ENCODE measurements at regions not wholly inside any gene's neighbourhood (a gene's known extent, or its start where the extent isn't known, plus 50 kb on each side); places are given as distances from the start of the nearest gene placed in this dataset.

GRCh38 chr2:5544205-5544786, 147.9 kb upstream of the SOX11 start:
- Histone ChIP-seq H3K27ac (no peak overlapping the region), H3K4me3 (ENCODE audit: low read depth, low read length) (no peak overlapping the region), H3K27me3 (replicated peaks) (no peaks in the 10 kb centered on the region), H3K36me3 (replicated peaks) (no peaks in the 10 kb centered on the region)
- in situ Hi-C loops (cut with HindIII; ENCODE audit: low pct_ligation_motif_present, low sequenced_read_pairs): no loop called here
- no peak for TF ChIP-seq CTCF (IDR thresholded peaks at IDR 0.05; ENCODE audit: low read depth, low read length, missing control alignments)
- no peak for DNase-seq

GRCh38 chr2:5546181-5546580, 146.0 kb upstream of the SOX11 start:
- Histone ChIP-seq H3K36me3 (replicated peaks) (no peaks in the 10 kb centered on the region), H3K27ac (no peak overlapping the region), H3K4me3 (ENCODE audit: low read depth, low read length) (no peak overlapping the region), H3K27me3 (replicated peaks) (no peaks in the 10 kb centered on the region)
- DNase-seq: no peak
- no peak for TF ChIP-seq CTCF (IDR thresholded peaks at IDR 0.05; ENCODE audit: low read depth, low read length, missing control alignments)
- in situ Hi-C loops (cut with HindIII; ENCODE audit: low pct_ligation_motif_present, low sequenced_read_pairs): no loop called here

GRCh38 chr2:5548991-5549715, 143.0 kb upstream of the SOX11 start:
- Histone ChIP-seq H3K27ac (no peak overlapping the region), H3K4me3 (ENCODE audit: low read depth, low read length) (no peak overlapping the region), H3K36me3 (replicated peaks) (no peaks in the 10 kb centered on the region), H3K27me3 (replicated peaks) (no peaks in the 10 kb centered on the region)
- peak; percentile 35 for DNase-seq
- no peak for TF ChIP-seq CTCF (IDR thresholded peaks at IDR 0.05; ENCODE audit: low read depth, low read length, missing control alignments)
- in situ Hi-C loops (cut with HindIII; ENCODE audit: low pct_ligation_motif_present, low sequenced_read_pairs): no loop called here

GRCh38 chr2:5549771-5550170, 142.4 kb upstream of the SOX11 start:
- Histone ChIP-seq H3K27me3 (replicated peaks) (no peaks in the 10 kb centered on the region), H3K36me3 (replicated peaks) (no peaks in the 10 kb centered on the region), H3K27ac (no peak overlapping the region), H3K4me3 (ENCODE audit: low read depth, low read length) (no peak overlapping the region)
- in situ Hi-C loops (cut with HindIII; ENCODE audit: low pct_ligation_motif_present, low sequenced_read_pairs): no loop called here
- no peak for DNase-seq
- no peak for TF ChIP-seq CTCF (IDR thresholded peaks at IDR 0.05; ENCODE audit: low read depth, low read length, missing control alignments)

- no peak for TF ChIP-seq CTCF (IDR thresholded peaks at IDR 0.05; ENCODE audit: low read depth, low read length, missing control alignments)
- in situ Hi-C loops (cut with HindIII; ENCODE audit: low pct_ligation_motif_present, low sequenced_read_pairs): no loop called here
- Histone ChIP-seq H3K27me3 (replicated peaks) (no peaks in the 10 kb centered on the region), H3K4me3 (ENCODE audit: low read depth, low read length) (no peak overlapping the region), H3K36me3 (replicated peaks) (no peaks in the 10 kb centered on the region), H3K27ac (no peak overlapping the region)
- DNase-seq: no peak
These were observed 136.5 kb upstream of the SOX11 start for GRCh38 chr2:5555636-5556035.
